ENCODE measurements at regions not wholly inside any gene's neighbourhood (a gene's known extent, or its start where the extent isn't known, plus 50 kb on each side); places are given as distances from the start of the nearest gene placed in this dataset.

DNA sequence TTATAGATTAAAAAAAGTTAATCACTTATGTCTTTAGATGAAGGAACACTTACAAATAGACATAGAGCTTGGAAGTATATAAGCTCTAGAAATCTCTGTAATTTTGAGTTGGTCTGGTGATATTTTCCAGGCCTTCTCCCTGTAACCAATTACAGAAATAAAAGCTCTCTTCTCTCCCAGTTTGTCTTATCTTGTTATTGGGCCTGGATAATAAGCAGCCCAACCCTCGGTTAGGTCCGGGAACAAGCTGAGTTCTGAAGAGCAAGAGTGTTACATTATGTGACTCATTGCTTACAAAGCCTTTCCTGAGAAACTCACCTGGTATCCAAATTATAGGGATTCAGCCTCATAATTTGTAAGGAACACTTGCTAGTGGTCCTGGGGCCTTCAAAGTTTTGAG is 1146.2 kb downstream of the CDH9 start:
- TF ChIP-seq LEF1 (IDR thresholded peaks at IDR 0.05; ENCODE audit: borderline replicate concordance) = no peak
- TF ChIP-seq BHLHE40 (IDR thresholded peaks at IDR 0.05; ENCODE audit: borderline replicate concordance) = no peak
- no peak for TF ChIP-seq ARNT (IDR thresholded peaks at IDR 0.05)
- no peak for TF ChIP-seq TARDBP (IDR thresholded peaks at IDR 0.05)
- no peak for TF ChIP-seq ELF4 (IDR thresholded peaks at IDR 0.05)
- no peak for TF ChIP-seq SP1 (IDR thresholded peaks at IDR 0.05)
- no peak for TF ChIP-seq NFRKB (IDR thresholded peaks at IDR 0.05)

Measured in HEK293T (cell line).